ENCODE measurements at regions not wholly inside any gene's neighbourhood (a gene's known extent, or its start where the extent isn't known, plus 50 kb on each side); places are given as distances from the start of the nearest gene placed in this dataset.

DNA sequence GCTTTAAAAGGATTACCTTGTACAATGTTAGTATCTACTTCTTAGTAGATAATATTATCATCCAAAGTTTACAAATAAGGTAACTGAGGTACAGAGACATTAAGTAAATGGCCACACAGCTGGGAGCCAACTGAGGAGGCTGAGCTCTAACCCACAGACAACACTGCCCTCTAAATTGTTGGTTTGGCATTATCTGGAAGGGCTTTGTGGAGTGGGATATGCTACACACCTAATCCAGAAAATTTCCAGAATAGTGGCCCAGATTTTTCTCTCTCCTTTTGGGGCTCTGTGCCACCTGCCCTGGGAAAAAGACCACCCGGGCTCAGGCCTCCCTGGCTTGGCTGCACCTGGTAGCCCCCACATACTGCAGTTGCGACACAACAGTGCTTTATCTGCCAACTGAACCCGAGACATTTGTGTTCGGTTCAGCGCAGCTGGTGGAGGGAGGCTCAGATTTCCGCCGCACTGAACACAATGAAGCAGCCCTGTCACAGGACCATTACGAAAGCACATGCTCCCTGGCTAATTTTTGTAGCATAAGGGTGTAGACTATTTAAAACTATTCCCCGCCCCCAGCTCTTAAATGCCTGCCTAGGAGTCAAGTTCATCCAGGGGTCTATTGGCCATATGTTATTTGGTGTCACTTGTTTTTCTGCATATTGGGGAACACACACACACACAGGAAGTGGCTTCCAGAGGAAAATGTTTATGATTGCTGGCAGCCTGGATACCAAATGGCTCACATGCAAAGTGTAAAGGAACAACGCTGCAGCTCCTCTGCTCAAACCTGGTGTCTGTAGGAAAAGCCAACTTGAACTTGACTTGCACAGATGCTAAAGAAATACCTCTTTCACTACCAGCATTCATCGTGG is 92.3 kb upstream of the ESRRG start:
- no peak for DNase-seq (ENCODE audit: low read depth)

DNA sequence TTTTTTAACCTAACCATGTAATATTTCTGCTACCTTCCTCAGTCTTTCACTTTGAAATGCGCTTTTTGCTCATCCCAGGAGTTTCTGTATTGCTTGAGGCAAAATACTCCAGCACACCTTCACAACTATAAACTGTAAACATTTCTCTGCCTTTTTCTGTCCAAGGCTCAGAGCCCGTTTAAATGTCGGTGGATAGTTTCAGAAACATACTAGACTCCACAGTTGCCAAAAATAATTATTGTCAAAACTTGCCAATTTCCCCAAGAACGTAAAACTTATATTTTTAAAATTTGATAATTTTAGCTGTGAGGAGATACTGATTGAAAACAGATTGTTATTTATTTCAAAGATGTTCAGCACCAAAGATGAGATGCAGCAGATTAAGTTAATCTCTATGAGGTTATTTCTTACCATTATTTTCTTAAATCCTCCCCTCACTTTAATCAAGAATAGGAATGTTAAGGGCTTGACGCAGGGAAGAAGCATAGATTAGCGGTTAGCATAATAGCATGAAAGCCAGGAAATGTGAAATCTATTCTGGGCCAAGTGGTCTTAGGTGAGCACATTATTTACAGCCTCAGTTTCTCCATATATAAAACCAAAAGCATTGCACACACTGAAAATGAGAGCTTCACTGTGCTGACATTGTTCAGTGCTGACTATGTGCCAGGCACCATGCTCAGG is 91.5 kb upstream of the ESRRG start:
- DNase-seq (ENCODE audit: low read depth): no peak

DNA sequence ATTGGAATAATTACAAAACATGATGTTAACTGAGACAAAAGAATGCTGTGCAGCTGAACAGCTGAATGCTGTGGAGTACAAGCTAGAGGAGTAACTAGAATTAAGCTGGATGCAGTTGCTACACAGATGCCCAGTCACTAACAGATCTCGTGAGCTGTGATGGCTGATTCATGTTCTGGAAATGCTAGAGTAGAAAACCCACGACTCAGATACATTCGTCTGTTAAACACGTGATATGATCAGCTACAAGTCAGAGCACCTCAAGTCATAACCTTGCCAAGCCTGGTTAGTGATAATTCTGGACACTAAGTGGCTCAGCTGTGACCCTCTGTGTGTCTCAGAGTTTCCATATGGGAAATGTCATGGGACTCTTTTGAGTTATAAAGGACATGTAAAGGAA is 89.7 kb upstream of the ESRRG start:
- DNase-seq (ENCODE audit: low read depth): no peak

DNA sequence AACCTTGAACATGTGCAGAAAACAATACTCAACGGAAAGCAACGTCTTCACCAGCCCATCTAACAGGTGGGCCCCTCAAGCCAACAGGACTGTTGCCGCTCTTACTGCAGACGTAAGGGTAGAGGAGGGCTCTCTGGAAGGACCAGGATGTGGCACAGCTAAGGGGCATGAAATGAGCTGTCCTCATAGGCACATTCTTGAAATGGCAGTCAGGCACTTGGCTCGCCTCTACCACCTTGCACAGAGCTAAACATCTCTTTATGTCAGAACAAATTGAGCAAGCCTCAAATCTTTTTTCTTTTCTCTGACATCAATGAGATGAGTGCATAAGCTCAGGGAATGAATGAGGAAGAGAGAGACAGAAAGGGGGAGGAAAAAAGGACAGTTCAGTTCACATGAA is 86.4 kb upstream of the ESRRG start:
- no peak for DNase-seq (ENCODE audit: low read depth)

DNA sequence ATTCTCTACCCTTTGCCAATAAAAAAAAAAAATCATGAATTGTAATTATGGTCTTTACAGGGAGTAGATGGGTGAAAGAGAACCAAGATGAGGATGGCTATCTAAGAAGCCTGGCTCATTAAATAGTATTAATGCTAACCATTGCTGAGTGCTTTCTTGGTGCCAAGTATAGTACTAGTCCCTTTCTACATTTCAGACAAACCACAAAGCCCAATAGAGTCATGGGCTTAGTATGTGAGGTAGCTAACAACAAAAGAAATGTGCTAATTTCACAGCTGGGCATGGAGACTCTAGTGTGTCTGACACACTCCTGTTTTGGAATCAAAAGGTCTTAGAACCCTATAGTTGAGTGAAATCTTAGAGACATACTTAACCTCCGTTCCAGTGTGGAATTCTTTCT is 84.5 kb upstream of the ESRRG start:
- DNase-seq (ENCODE audit: low read depth): no peak

DNA sequence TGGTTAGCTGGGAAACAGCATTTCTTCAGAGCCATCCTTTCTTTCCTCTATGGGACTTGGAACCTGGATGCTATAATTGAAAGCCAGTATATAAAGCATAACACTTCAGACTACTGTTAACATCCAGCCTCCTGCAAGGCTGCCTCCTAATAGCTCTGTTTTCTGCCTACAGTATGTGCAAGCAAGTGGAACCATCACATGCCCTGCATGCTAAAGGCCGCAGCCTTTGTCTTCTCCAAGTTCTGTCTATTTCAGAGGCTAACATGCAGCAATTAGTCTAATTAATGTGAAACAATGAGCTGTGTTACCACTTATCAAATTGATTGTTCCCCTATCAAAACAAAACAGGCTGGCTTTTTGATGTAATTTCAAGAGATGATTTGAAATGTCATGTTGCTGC is 82.7 kb upstream of the ESRRG start:
- no peak for DNase-seq (ENCODE audit: low read depth)

DNA sequence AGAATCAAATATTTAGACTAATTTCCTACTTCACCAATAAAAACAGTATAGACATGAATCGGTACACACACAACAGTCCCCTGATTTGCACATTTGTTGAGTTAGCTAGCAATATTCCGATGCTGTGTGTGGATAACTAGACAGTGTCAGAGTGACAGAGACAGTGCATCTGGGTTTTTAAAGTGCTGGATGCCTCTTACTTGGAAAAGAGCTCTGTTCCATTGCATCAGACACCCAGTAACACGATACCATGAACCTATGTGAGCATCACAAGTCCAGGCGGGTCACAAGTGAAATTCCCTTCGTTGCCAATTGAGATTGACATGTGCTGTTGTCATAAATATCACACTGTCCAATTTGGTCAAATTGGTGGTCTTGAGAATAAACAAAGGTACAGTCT is 82.0 kb upstream of the ESRRG start:
- DNase-seq (ENCODE audit: low read depth): no peak

DNA sequence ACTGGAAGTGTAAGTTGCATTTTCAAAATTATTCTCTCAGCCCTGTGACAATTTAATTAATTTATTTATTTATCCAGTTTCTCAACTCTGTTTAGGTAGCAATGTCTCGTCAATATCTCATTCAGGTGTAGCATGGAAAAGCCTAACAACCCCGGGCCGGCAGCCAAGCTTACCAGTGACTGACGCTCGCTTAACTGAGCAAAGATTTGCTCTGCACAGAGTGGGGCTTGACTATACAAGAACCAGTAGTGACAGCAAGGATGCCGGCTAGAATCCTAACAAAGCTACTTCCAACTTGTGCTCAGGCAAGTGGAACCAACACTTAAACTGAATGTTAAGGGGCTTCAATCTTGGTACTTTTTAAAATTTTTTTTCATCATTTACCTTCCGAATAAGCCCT is 80.9 kb upstream of the ESRRG start:
- no peak for DNase-seq (ENCODE audit: low read depth)

DNA sequence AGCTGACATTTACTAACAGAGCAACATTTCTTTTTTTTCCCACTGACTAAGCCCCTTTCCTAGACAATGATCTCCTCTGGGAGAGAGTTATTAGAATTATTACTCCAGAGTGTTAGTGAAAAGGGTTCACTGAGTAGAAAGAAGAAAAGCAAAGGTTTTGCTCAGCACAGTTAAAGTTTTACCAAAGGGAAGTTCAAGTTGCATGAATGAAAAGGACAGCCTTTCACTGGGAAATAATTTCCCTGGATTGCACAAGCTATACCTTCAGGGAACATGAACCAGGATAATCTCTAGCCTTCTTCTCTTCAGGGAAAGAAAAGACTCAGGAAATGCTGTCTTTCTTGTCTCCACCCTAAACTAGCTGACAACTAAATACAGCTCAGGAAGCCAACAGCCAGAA is 71.4 kb upstream of the ESRRG start:
- no peak for DNase-seq (ENCODE audit: low read depth)

DNA sequence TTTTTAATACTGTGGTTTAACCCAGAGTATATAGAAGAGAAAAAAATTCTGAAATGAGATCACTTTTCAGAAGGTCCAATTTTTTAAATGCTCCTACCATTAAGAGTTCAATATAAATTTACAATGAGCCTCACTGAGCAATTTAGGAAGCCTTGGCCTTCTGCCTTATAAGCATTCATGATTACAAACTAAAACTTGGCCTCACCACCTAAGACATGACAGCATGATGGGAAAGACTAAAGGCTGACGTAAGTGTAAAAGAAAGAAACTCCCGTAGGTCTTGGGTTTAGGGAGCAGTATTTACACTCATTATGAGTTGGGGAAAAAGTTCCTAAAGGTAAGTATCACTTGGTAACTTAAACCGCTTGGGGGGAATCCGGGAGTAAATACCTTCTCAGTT is 70.7 kb upstream of the ESRRG start:
- no peak for DNase-seq (ENCODE audit: low read depth)

DNA sequence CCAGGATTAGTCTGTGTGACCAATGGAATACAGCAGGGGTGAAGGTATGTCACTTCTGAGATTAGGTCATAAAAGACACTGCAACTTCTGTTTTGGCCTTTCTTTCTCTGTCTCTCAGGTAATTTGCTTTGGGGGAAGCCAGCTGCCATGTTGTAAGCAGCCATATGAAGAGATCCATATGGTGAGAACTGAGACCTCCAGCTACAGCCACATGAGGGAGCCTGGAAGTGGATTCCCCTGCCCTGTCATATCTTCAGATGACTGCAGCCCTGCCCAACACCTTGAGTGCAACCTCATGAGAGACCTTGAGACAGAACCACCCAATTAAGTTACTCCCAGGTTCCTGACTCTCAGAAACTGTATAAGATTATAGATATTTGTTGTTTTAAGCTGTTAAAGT is 70.1 kb upstream of the ESRRG start:
- no peak for DNase-seq (ENCODE audit: low read depth)

DNA sequence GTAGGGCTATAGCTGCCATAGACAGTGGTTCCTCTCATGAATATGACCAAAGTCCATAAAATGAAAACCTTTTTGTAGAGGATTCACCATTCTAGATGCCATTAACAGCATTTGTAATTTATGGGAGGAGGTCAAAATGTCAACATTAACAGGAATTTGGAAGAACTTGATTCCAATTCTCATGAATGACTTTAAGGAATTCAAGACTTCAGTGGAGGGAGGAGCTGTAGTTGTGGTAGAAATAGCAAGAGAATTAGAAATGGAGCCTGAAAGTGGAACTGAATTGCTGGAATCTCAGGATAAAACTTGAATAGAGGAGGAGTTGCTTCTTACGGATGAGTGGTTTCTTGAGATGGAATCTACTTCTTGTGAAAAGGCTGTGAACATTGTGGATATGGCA is 65.4 kb upstream of the ESRRG start:
- no peak for DNase-seq (ENCODE audit: low read depth)

DNA sequence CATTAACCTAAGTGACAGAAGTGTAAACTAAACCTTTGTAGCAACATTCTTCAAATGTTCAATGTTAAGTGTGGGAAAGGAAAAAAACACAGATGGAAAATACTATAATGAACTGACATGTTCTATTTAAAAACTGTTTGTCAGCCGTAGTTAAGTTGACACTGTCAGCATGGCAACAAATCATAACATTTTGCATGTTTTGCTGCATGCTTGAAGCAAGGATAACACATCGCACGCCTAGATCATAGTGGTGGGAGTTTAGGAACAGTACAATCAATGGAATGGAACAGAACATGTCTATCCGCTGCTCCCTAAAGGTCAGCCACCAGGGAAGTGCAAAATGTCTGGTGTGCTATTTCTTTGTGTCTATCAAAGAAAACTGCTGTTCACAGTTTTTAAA is 62.5 kb upstream of the ESRRG start:
- no peak for DNase-seq (ENCODE audit: low read depth)

DNA sequence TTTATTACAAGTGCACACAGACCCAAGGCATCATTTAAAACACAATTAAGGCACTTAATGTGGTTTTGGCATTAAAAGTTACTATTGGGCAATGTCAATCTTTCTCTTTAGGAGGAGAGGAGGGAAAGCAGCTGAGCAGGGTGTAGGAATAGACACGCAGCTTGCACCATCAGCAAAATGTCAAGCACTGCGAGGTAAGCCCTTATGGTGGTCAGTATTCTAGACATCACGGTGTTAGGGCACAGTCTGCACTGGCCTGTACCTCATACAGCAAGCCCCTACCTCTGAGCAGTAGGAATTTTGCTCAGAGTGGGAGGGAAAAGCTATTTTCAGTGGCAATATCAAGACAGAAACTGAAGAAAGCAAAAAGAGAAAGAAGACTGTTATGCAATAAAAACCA is 62.0 kb upstream of the ESRRG start:
- DNase-seq (ENCODE audit: low read depth): no peak

DNA sequence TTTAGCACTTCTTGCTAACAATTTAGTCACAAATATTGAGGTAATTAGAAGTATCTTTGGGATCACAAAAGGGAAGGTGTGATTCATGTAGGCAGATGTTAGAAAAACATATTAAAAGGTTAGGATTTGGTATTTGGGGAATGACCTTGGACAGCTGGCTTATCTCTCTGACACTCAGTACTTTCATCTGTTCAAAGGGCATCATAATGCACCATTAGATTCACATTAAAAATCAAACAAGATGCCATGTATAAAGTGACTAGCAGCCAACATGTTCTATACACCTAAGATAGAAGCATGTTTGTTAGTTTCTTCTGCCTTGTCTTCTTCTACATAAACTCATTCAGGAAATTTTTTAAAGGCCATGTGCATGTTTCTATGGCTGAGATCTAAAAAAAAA is 56.5 kb upstream of the ESRRG start:
- no peak for DNase-seq (ENCODE audit: low read depth)

DNA sequence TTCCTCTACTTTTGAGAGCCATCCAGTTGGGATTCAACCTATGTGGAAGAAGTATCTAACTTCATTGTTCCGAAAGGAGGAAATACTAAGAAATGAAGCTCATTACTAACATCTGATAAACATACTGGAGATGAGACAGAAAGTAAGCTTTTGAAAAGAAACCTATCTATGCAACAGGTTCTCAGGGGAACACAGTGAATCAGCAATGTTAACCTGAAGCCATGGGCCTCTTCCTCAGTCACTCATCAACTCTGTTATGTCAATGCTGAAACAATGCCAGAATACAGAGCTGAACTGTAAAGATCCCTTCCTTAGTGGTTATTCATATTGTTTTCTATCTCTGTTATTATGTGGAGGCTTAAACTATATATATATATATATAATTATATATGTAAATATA is 55.5 kb upstream of the ESRRG start:
- no peak for DNase-seq (ENCODE audit: low read depth)

DNA sequence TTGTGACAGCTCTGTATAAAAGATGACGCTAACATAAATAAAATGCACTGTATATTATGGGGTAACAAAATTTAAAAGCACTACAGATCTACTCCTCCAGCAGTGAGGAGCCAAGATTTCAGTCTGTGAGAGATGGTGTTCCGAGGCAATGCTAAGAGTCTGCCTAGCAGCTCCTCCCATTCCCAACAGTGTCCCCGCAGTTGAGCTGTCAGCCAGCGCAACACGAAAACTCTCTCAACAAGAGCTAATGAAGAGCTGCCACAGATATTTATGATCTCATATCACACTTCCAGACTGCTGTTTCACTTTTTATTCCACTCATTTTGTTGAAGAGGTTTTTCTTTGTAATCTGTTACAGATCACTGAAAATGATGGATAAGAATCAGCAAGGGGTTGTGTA is 53.9 kb upstream of the ESRRG start:
- no peak for DNase-seq (ENCODE audit: low read depth)

All from stromal cell of bone marrow (primary cell).